HepG2 (cell line): ENCODE measurements at regions not wholly inside any gene's neighbourhood (a gene's known extent, or its start where the extent isn't known, plus 50 kb on each side); places are given as distances from the start of the nearest gene placed in this dataset.

Experiments used
- ATAC-seq: fragments of 200-7000 bp; cut with Tn5 transposase; 3 replicates; pipeline ENCODE4 v1.9.1; 2020; ENCODE audit warnings: mild to moderate bottlenecking, moderate library complexity
- BruUV-seq: library from RNA; stranded (reverse); fragments of 400-500 nt; replicated peaks from 2 replicates; lab custom pipeline; 2021; lab: Mats Ljungman, UMichigan
- CTCF ChIA-PET: fragments of 300-600 bp; formaldehyde crosslinking; extraction: SDS; loops from one replicate; lab custom pipeline; 2021; ENCODE audit warnings: low total read pairs, inconsistent platforms, low intra/inter-chr PET ratio; lab: Yijun Ruan, JAX
- POLR2A ChIA-PET: fragments of 350-600 bp; sonication (Branson Sonifier 250); formaldehyde crosslinking; loops from one replicate; lab custom pipeline; 2020; ENCODE audit warnings: antibody characterized with exemption, inconsistent platforms; lab: Yijun Ruan, JAX
- DNase-seq: peaks from one replicate; pipeline ENCODE4 v3.0.0-alpha.2; 2015; ENCODE audit warnings: low spot score
- FAIRE-seq: peaks from 3 replicates; lab custom pipeline; 2011; peaks lifted over from hg19 to GRCh38; lab: Jason Lieb, UNC
- H2AFZ ChIP-seq: one replicate; pipeline ENCODE4 v1.6.1; 2011; ENCODE audit warnings: low read length, inconsistent platforms
- H3K27ac ChIP-seq: fragments of 300-600 bp; 3 replicates; pipeline ENCODE4 v1.8.0; 2011; ENCODE audit warnings: mixed run types, mild to moderate bottlenecking, mixed read lengths, low read length, inconsistent platforms; ENCODE audit not compliant: insufficient read depth; ENCODE audit errors: extremely low read length
- H3K27me3 ChIP-seq, 2 experiments: fragments of 200-600 bp in 1 of 2; 2 replicates in 1 of 2; 3 replicates in 1 of 2; pipeline versions ENCODE4 v1.6.0 to v1.8.0; 2011; ENCODE audit warnings: low read length in 2 of 2, mild to moderate bottlenecking in 2 of 2, moderate library complexity in 2 of 2, inconsistent platforms in 1 of 2; ENCODE audit not compliant: insufficient read depth in 2 of 2, control insufficient read depth in 1 of 2
- H3K36me3 ChIP-seq, 2 experiments: fragments of 200-600 bp in 1 of 2; replicated peaks in 1 of 2; 2 replicates in 1 of 2; 3 replicates in 1 of 2; pipeline versions ENCODE4 v1.5.1 to v1.8.0; 2011; ENCODE audit warnings: low read length in 2 of 2, inconsistent platforms in 1 of 2; ENCODE audit not compliant: insufficient read depth in 2 of 2, control insufficient read depth in 1 of 2
- H3K4me1 ChIP-seq: 2 replicates; pipeline ENCODE4 v1.5.1; 2012; ENCODE audit warnings: low read length, inconsistent platforms; ENCODE audit not compliant: insufficient read depth
- H3K4me2 ChIP-seq: 2 replicates; pipeline ENCODE4 v1.6.0; 2011; ENCODE audit warnings: low read depth, low read length, inconsistent platforms
- H3K4me3 ChIP-seq, 3 experiments: fragments of 200-600 bp in 1 of 3; sonication (generic), shearing (Covaris generic) in 1 of 3; replicated peaks in 1 of 3; 2 replicates each; pipeline ENCODE4 v1.5.1; 2011 to 2016; ENCODE audit warnings: low read length in 3 of 3, inconsistent platforms in 2 of 3, low read depth in 2 of 3, mild to moderate bottlenecking in 2 of 3, control low read depth in 1 of 3, mixed read lengths in 1 of 3; ENCODE audit not compliant: insufficient read depth in 1 of 3
- H3K79me2 ChIP-seq: one replicate; pipeline ENCODE4 v1.6.1; 2011; ENCODE audit warnings: low read length, inconsistent platforms; ENCODE audit not compliant: insufficient read depth
- H3K9ac ChIP-seq: 2 replicates; pipeline ENCODE4 v1.6.0; 2011; ENCODE audit warnings: mild to moderate bottlenecking, low read depth, low read length, inconsistent platforms; ENCODE audit not compliant: insufficient read depth
- H3K9me3 ChIP-seq: 2 replicates; pipeline ENCODE4 v1.5.1; 2012; ENCODE audit warnings: mild to moderate bottlenecking, low read length
- H4K20me1 ChIP-seq: 2 replicates; pipeline ENCODE4 v1.6.0; 2011; ENCODE audit warnings: inconsistent platforms, mild to moderate bottlenecking, low read length, moderate library complexity; ENCODE audit not compliant: insufficient read depth
- DPF2 ChIP-seq: sonication (generic); formaldehyde crosslinking; IDR thresholded peaks from 2 replicates; pipeline ENCODE4 v1.4.0; 2020; ENCODE audit warnings: mild to moderate bottlenecking, low read depth, missing genetic modification reagents, borderline replicate concordance
- GATAD1 ChIP-seq: IDR thresholded peaks from 2 replicates; pipeline ENCODE4 v1.6.1; 2016; ENCODE audit warnings: missing genetic modification reagents, missing compliant biosample characterization
- IKZF4 ChIP-seq: sonication (generic); formaldehyde crosslinking; IDR thresholded peaks from 2 replicates; pipeline ENCODE4 v1.5.1; 2020; ENCODE audit warnings: borderline replicate concordance, mild to moderate bottlenecking, low read depth, missing genetic modification reagents; ENCODE audit errors: not compliant biosample characterization
- IRF2 ChIP-seq: IDR thresholded peaks from 2 replicates; pipeline ENCODE4 v1.6.1; 2018; ENCODE audit warnings: missing genetic modification reagents, missing compliant biosample characterization
- KAT2B ChIP-seq: fragments of 150-350 bp; IDR thresholded peaks from 2 replicates; pipeline ENCODE4 v1.6.1; 2014; ENCODE audit warnings: low read depth, low read length, borderline replicate concordance
- KLF6 ChIP-seq: IDR thresholded peaks from 2 replicates; pipeline ENCODE4 v1.8.0; 2016; ENCODE audit warnings: missing biosample characterization, missing genetic modification reagents
- MAFF ChIP-seq: IDR thresholded peaks from 2 replicates; pipeline ENCODE4 v1.6.1; 2011; ENCODE audit warnings: low read depth, low read length, improper control_type of control experiment
- ONECUT2 ChIP-seq: sonication (generic); formaldehyde crosslinking; IDR thresholded peaks from 2 replicates; pipeline ENCODE4 v1.4.0; 2020; ENCODE audit warnings: missing genetic modification reagents
- SMYD3 ChIP-seq: sonication (generic); formaldehyde crosslinking; IDR thresholded peaks from 2 replicates; pipeline ENCODE4 v1.8.1; 2023; ENCODE audit warnings: mild to moderate bottlenecking, missing genetic modification reagents
- TBX2 ChIP-seq: sonication (generic); formaldehyde crosslinking; IDR thresholded peaks from 2 replicates; pipeline ENCODE4 v1.5.0; 2020; ENCODE audit warnings: missing genetic modification reagents, mild to moderate bottlenecking, borderline replicate concordance
- WIZ ChIP-seq: sonication (generic); formaldehyde crosslinking; IDR thresholded peaks from 2 replicates; pipeline ENCODE4 v1.5.1; 2020; ENCODE audit warnings: mild to moderate bottlenecking, missing genetic modification reagents
- ZNF562 ChIP-seq: sonication (generic); formaldehyde crosslinking; IDR thresholded peaks from 2 replicates; pipeline ENCODE4 v1.8.0; 2022; ENCODE audit warnings: missing genetic modification reagents, borderline replicate concordance
- ZNF776 ChIP-seq: sonication (generic); formaldehyde crosslinking; IDR thresholded peaks from 2 replicates; pipeline ENCODE4 v1.4.0; 2020; ENCODE audit warnings: mild to moderate bottlenecking, missing genetic modification reagents
- WGBS: methylation state at CpG from one replicate; pipeline ENCODE4 v1.1.6; 2017; ENCODE audit warnings: low lambda C conversion rate; 5-methylcytosine and 5-hydroxymethylcytosine counted together
- in situ Hi-C: cut with HindIII; loops from 2 replicates; pipeline ENCODE4 v1.10.0; 2017; ENCODE audit warnings: low pct_unique_long_range_greater_than_20kb; ENCODE audit not compliant: extremely low pct_ligation_motif_present
- intact Hi-C: fragments of 100-400 bp; cut with micrococcal nuclease; formaldehyde crosslinking; loops from one replicate; pipeline ENCODE4 v1.10.0; 2022; ENCODE audit not compliant: unreplicated experiment
- TF ChIP-seq, protein P1 (sequence below): IDR thresholded peaks from 2 replicates; pipeline ENCODE4 v1.6.1; 2016
- TF ChIP-seq, protein P2 (sequence below): sonication (generic); formaldehyde crosslinking; IDR thresholded peaks from 2 replicates; pipeline ENCODE4 v1.9.0; 2021; ENCODE audit warnings: missing genetic modification reagents, mild to moderate bottlenecking, borderline replicate concordance

DNA sequence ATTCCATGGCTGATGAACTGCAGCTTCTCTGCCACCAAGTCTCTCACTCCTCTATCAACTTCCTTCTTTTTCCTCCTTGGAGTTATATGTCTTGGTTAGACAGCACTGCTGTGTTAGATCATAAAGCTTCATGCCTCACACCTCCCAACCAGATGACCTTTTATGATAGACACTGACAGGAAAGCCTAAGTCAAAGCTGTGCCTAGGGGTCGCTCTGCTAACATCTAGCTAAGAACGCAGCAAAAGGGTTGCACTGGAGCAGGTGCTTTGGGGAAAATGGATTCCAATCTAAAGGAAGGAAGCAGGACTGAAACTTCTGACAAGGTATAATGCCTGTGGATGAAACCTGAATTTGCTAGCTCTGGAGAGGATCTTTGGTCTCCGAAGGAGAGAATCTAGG lies 509.7 kb downstream of the SMARCA1 start:
- FAIRE-seq = no peak
- no peak for DNase-seq
- 98% methylated on average over 3 of the region's 3 CpGs for WGBS

More for the DNA sequence above, 509.7 kb downstream of the SMARCA1 start:
- Histone ChIP-seq H3K9me3 (no peaks in the 10 kb centered on the region), H3K4me1 (no peaks in the 10 kb centered on the region), H3K9ac (no peak overlapping the region), H3K79me2 (no peaks in the 10 kb centered on the region), H3K27me3 (no peaks in the 10 kb centered on the region), H3K36me3 (no peaks in the 10 kb centered on the region), H2AFZ (no peak overlapping the region), H3K27ac (no peak overlapping the region), H3K4me3 (no peak overlapping the region), H4K20me1 (no peaks in the 10 kb centered on the region), H3K4me2 (no peak overlapping the region)
- in situ Hi-C loops = no loop called here
- ChIA-PET POLR2A (no interaction called here), CTCF (no interaction called here)
- no peak for ATAC-seq
- TF ChIP-seq, protein P1, sequence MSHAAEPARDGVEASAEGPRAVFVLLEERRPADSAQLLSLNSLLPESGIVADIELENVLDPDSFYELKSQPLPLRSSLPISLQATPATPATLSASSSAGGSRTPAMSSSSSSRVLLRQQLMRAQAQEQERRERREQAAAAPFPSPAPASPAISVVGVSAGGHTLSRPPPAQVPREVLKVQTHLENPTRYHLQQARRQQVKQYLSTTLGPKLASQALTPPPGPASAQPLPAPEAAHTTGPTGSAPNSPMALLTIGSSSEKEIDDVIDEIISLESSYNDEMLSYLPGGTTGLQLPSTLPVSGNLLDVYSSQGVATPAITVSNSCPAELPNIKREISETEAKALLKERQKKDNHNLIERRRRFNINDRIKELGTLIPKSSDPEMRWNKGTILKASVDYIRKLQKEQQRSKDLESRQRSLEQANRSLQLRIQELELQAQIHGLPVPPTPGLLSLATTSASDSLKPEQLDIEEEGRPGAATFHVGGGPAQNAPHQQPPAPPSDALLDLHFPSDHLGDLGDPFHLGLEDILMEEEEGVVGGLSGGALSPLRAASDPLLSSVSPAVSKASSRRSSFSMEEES = no peak
- TF ChIP-seq ZNF562 (CRISPR knock-in tag) = no peak
- no peak for TF ChIP-seq IKZF4 (CRISPR knock-in tag)
- TF ChIP-seq ONECUT2 (CRISPR knock-in tag) = no peak
- no peak for TF ChIP-seq KAT2B
- TF ChIP-seq TBX2 (CRISPR knock-in tag) = no peak
- TF ChIP-seq, protein P2, sequence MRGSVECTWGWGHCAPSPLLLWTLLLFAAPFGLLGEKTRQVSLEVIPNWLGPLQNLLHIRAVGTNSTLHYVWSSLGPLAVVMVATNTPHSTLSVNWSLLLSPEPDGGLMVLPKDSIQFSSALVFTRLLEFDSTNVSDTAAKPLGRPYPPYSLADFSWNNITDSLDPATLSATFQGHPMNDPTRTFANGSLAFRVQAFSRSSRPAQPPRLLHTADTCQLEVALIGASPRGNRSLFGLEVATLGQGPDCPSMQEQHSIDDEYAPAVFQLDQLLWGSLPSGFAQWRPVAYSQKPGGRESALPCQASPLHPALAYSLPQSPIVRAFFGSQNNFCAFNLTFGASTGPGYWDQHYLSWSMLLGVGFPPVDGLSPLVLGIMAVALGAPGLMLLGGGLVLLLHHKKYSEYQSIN = no peak
- no peak for TF ChIP-seq GATAD1 (CRISPR knock-in tag)
- no peak for TF ChIP-seq IRF2 (CRISPR knock-in tag)
- TF ChIP-seq KLF6 (CRISPR knock-in tag) = no peak
- TF ChIP-seq DPF2 (CRISPR knock-in tag) = no peak
- TF ChIP-seq WIZ (CRISPR knock-in tag) = no peak
- TF ChIP-seq ZNF776 = no peak
- no peak for TF ChIP-seq SMYD3 (CRISPR knock-in tag)
- TF ChIP-seq MAFF = no peak
- no TSS peak for BruUV-seq
- intact Hi-C loops = no loop called here
